ENCODE measurements at regions not wholly inside any gene's neighbourhood (a gene's known extent, or its start where the extent isn't known, plus 50 kb on each side); places are given as distances from the start of the nearest gene placed in this dataset.

DNA sequence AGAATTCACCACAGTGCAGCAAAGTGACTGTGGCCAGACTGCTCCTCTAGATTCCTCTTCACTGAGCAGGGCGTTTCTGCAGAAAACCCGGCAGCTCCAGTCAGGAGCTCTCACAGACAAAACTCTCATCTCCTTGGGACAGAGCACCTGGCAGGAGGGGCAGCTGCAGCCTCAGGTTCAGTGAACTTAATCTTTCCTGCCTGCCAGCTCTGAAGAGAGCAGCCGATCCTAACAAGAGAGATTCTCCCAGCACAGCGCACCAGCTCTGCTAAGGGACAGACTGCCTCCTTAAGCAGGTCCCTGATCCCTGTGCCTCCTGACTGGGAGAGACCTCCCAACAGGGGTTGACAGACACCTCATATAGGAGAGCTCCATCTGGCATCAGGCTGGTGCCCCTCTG is 1065.5 kb downstream of the GRIK2 start:
- TF ChIP-seq, protein P1, sequence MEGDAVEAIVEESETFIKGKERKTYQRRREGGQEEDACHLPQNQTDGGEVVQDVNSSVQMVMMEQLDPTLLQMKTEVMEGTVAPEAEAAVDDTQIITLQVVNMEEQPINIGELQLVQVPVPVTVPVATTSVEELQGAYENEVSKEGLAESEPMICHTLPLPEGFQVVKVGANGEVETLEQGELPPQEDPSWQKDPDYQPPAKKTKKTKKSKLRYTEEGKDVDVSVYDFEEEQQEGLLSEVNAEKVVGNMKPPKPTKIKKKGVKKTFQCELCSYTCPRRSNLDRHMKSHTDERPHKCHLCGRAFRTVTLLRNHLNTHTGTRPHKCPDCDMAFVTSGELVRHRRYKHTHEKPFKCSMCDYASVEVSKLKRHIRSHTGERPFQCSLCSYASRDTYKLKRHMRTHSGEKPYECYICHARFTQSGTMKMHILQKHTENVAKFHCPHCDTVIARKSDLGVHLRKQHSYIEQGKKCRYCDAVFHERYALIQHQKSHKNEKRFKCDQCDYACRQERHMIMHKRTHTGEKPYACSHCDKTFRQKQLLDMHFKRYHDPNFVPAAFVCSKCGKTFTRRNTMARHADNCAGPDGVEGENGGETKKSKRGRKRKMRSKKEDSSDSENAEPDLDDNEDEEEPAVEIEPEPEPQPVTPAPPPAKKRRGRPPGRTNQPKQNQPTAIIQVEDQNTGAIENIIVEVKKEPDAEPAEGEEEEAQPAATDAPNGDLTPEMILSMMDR (conservative IDR thresholded peaks at IDR 0.05; ENCODE audit: low read depth, low read length), result no peak
- no peak for TF ChIP-seq EZH2phosphoT487 (IDR thresholded peaks at IDR 0.05; ENCODE audit: borderline replicate concordance, low read length)

Data from PC-3 (cell line).